KBM-7 (cell line): ENCODE measurements at regions not wholly inside any gene's neighbourhood (a gene's known extent, or its start where the extent isn't known, plus 50 kb on each side); places are given as distances from the start of the nearest gene placed in this dataset.

Source experiments
- DNase-seq: peaks from one replicate; pipeline ENCODE4 v3.0.0-alpha.2; 2015
- in situ Hi-C: fragments of 300-500 bp; cut with MboI; formaldehyde crosslinking; loops from 2 replicates; pipeline ENCODE4 v1.14.3; 2020; ENCODE audit warnings: low sequenced_read_pairs, low pct_unique_long_range_greater_than_20kb, mixed read lengths

GRCh38 chr4:156659983-156660382, 311.6 kb downstream of the PDGFC start:
- in situ Hi-C loops: loop anchor here (25.0 kb wide), 1 partner anchor 173 kb away; no protein-coding TSS in a partner anchor
- no peak for DNase-seq

- in situ Hi-C loops: loop anchor here (25.0 kb wide), 1 partner anchor 172 kb away; no protein-coding TSS in a partner anchor
- no peak for DNase-seq
Observed at GRCh38 chr4:156659570-156659969, 312.0 kb downstream of the PDGFC start.

- no peak for DNase-seq
- in situ Hi-C loops: loop anchor here (25.0 kb wide), 1 partner anchor 170 kb away; no protein-coding TSS in a partner anchor
Observed at GRCh38 chr4:156656896-156657295, 314.7 kb downstream of the PDGFC start.

GRCh38 chr4:156654410-156654809, 317.2 kb downstream of the PDGFC start:
- DNase-seq: peak; percentile 90
- in situ Hi-C loops: loop anchor here (25.0 kb wide), 1 partner anchor 167 kb away; no protein-coding TSS in a partner anchor

- no peak for DNase-seq
- in situ Hi-C loops: no loop called here
Observed at GRCh38 chr4:156643826-156644225, 327.8 kb downstream of the PDGFC start.

GRCh38 chr4:156642161-156642560, 329.4 kb downstream of the PDGFC start:
- no peak for DNase-seq
- in situ Hi-C loops: no loop called here

- no peak for DNase-seq
- in situ Hi-C loops: no loop called here
Observed at GRCh38 chr4:156638925-156639605, 332.5 kb downstream of the PDGFC start.

GRCh38 chr4:156638334-156638733, 333.3 kb downstream of the PDGFC start:
- in situ Hi-C loops: no loop called here
- DNase-seq: no peak

- in situ Hi-C loops: no loop called here
- no peak for DNase-seq
Observed at GRCh38 chr4:156636381-156636780, 335.2 kb downstream of the PDGFC start.

GRCh38 chr4:156635051-156635450, 336.5 kb downstream of the PDGFC start:
- in situ Hi-C loops: no loop called here
- DNase-seq: no peak

GRCh38 chr4:156634612-156635011, 337.0 kb downstream of the PDGFC start:
- no peak for DNase-seq
- in situ Hi-C loops: no loop called here

GRCh38 chr4:156633847-156634246, 337.8 kb downstream of the PDGFC start:
- in situ Hi-C loops: no loop called here
- no peak for DNase-seq

GRCh38 chr4:156628858-156629257, 342.7 kb downstream of the PDGFC start:
- in situ Hi-C loops: no loop called here
- no peak for DNase-seq

GRCh38 chr4:156623376-156623775, 348.2 kb downstream of the PDGFC start:
- in situ Hi-C loops: no loop called here
- DNase-seq: no peak

- DNase-seq: no peak
- in situ Hi-C loops: no loop called here
Observed at GRCh38 chr4:156620786-156621185, 350.8 kb downstream of the PDGFC start.

- in situ Hi-C loops: no loop called here
- no peak for DNase-seq
Observed at GRCh38 chr4:156619154-156619934, 352.3 kb downstream of the PDGFC start.

- in situ Hi-C loops: no loop called here
- no peak for DNase-seq
Observed at GRCh38 chr4:156615066-156615531, 356.5 kb downstream of the PDGFC start.

- in situ Hi-C loops: no loop called here
- no peak for DNase-seq
Observed at GRCh38 chr4:156614536-156614935, 357.1 kb downstream of the PDGFC start.

- in situ Hi-C loops: no loop called here
- DNase-seq: no peak
Observed at GRCh38 chr4:156609421-156609820, 362.2 kb downstream of the PDGFC start.

GRCh38 chr4:156608651-156609050, 362.9 kb downstream of the PDGFC start:
- no peak for DNase-seq
- in situ Hi-C loops: no loop called here
